NCI-H748 (cell line): ENCODE measurements at regions not wholly inside any gene's neighbourhood (a gene's known extent, or its start where the extent isn't known, plus 50 kb on each side); places are given as distances from the start of the nearest gene placed in this dataset.

Source experiments
- DNase-seq: peaks from one replicate; lab custom pipeline; 2025; ENCODE audit not compliant: unreplicated experiment; lab: John Stamatoyannopoulos, UW

DNA sequence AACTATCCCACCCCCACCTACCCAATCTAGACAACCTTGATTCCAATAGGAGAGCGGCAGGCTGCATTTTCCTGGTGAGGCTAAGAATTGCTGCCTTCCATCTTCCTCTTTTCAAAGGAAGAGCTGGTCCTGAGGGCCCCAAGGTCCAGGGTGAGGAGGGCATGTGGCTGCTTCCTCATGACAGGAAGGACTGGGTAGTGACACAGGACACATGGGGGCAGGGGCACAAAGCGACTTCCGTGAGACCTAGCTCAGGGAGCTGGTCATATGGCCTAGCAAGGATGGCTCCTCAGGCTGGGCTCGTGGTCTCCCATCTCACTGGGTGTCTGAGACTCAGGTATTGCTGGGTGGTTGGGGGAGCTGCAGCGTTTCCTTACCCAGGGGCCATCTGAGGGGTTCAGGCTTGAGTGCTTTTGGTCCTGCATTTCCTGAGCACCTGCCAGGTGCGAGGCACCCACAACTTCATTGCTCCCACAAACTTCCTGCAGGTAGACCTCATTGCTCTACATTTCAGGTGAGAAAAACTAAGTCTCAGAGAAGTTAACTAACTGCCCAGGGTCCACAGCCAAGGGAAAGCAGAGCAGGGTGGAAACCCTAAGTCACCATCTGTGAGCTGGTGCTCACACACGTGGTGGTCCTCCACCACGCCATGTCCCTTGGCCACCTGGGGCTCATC lies 160.0 kb upstream of the TLE3 start:
- DNase-seq = no peak

GRCh38 chr15:70257047-70257446 lies 159.3 kb upstream of the TLE3 start:
- no peak for DNase-seq

DNA sequence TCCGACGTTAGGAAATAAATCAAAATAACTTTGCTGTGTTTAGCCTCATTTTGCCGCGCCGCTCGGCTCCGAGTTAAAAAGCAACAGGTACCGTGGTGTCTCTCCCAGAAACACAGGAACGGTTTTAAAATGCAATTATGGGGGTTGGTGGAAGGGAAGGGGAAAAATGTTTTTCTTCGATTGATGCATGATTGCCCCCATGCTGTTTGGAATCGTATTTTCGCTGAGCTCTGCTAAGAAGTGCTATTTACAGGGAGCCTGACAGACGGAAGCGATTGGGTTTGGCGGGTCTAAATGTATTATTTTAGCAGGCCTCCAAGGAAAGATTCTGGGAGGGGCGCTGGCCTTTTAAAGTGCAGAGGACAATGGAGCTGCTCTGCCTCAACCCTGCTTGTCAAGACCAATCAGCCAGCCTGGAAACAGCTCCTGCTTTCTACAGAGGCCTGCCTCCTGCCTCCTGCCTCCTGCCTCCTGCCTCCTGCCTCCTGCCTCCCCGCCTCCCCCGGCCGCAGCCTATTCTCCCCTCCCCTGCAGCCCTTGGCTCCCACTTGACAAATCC lies 156.7 kb upstream of the TLE3 start:
- DNase-seq = peak; percentile 43

- no peak for DNase-seq
Observed at GRCh38 chr15:70253461-70254156, 155.9 kb upstream of the TLE3 start.

DNA sequence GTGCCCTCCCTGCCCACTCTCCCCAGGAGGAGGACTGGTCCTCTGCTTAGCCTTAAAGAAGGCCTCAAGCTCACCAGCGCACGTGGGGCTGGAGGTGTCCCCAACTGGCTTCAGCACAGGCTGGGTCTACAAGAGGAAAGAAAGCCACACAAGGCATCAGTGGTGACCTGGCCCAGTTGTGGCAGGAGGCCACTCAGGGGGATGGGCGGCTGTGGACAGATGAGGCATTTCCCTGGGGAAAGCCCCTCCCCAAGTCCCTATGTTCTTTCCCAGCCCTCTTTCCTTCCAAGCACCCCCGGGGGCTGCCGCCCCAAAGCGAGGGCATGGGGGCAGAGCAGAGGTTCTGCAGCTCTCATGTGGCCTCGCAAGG lies 155.2 kb upstream of the TLE3 start:
- DNase-seq = no peak

DNA sequence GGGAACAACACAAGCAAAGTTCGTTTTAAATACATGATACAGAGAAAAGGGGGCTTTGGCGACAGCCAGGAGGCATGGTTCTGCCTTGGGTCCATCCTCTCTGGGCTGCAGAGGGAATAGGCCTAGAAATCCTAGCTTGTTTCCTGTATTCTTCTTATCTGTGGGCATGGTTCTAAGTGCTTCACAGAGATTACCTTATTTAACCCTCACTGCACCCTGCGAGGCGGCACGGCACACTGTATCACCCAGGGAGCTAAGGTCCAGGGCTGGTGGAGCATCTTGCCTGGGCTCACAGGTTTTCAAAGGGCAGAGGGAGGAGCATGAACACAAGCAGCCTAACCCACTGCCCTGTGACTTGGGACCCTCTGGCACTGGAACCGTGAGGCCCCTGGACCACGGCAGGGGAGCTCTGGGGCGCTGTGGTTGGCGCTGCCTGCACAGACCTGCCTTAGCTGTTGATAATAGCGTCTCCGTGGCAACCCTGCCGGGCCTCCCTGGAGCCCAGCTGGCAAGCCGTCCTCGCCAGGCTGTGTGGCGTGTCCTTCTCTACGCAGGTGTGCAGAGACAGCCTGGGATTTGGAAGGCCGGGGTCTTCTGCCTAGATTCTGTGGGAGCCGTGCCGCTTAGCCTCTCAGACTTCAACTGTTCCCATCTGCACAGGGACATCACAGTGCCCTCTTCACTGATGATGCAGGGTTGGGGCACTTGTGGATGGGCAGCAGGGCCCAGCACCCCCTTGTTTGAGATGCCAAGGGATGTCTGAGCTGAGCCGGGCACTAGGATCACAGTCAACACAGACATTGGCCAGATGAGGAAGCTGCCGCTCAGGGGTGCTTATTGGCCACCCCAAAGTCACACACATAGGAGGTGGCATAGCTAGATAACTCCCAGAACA lies 154.6 kb upstream of the TLE3 start:
- DNase-seq = peak; percentile 82

DNA sequence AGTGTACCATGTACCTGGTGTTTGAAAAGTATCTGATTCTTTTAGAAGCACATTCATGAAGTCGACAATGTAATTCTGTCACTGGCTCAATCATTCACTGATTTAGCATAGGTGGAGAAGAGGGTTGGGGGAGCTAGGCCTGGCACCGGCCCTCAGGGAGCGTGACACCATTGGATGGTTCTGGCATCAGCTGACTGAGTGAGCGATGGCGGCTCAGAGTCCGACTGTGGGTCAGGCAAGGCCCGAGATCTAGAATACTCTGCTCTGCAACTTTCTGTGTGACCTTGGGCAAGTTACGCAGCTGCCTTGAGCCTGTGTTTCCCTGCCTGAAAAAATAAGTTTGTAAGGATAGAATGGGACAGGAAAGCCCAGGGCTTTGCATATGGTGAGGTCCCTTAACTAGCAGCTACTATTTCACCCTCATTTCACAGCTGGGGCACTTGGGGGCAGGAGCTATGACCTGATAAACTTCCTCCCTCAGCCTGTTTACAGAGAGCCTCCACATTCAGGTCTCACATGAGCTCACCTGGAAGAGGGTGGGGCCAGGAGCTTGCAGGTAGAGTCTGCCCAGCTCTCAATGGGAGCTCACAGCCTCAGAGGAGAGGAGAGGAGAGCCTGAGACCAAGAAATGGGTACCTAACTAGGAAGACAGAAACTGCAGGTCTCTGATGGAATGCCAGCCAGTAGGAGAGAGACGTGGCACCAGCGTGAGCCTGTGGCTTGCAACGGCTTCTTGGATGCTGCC lies 153.7 kb upstream of the TLE3 start:
- DNase-seq = peak; percentile 17

GRCh38 chr15:70250208-70251201 lies 152.8 kb upstream of the TLE3 start:
- no peak for DNase-seq

- no peak for DNase-seq
Observed at GRCh38 chr15:70249616-70250015, 151.9 kb upstream of the TLE3 start.

DNA sequence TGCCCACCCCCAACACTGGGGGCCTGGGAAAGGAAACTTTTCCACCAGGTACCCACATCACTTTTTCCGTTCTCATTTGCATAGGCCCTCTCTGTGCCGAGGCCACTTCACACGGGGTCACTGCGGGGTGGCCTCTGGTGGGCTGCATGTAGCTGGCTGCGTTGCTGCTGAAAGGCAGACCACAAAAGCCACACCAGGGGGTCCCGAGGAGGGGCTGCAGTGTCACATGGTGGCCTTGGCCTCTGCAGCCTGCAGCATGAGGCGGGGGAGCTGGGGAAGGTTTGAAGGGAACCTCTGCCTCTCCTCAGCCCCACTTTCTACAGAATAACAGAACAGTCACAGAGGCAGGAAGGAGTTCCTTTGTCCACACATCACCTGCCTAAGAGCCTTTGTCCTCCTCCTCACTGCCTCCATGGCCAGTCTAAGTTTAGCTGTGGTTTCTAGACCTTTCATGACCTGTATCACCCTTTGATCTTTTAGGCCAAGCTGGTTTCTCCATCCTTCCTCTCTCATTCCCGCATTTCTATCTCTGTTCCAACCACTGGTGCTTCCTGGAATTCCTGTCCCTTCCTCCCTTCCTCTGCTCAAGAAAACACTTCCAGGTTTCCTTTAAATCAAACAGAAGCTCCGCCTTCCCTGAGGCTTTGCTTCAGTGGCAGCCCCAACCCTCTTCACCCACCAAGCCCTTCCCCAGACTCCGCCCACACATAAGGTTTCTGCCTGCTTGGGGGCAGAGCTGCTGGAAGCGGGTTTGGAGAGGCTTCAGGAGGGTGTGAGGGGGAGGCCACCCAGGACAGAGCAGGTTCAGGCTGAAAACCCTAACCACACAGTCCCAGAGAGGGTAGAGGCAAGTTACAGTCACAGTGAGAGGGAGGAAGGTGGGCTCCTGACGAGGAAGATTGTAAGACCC lies 150.7 kb upstream of the TLE3 start:
- DNase-seq = peak; percentile 6

DNA sequence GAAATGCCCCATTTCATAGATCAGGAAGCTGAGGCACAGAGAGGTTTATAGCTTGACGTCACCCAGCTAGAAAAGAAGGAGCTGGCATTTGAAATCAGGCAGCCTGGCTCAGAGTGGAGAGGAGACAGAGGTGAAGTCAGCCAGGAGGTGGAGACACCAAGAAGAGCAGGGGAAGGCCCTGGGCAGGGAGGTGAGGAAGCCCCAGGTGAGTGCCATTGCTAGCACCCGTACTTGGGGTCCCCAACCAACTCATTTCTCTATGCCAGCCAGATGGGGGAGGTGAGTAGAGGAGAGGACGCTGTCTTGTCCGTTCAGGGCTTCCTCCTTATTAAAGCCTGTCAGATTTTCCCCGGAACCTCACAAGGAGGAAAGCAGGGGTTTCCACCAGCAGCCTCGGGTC lies 149.6 kb upstream of the TLE3 start:
- no peak for DNase-seq

- DNase-seq = no peak
Observed at GRCh38 chr15:70246623-70247220, 149.0 kb upstream of the TLE3 start.

DNA sequence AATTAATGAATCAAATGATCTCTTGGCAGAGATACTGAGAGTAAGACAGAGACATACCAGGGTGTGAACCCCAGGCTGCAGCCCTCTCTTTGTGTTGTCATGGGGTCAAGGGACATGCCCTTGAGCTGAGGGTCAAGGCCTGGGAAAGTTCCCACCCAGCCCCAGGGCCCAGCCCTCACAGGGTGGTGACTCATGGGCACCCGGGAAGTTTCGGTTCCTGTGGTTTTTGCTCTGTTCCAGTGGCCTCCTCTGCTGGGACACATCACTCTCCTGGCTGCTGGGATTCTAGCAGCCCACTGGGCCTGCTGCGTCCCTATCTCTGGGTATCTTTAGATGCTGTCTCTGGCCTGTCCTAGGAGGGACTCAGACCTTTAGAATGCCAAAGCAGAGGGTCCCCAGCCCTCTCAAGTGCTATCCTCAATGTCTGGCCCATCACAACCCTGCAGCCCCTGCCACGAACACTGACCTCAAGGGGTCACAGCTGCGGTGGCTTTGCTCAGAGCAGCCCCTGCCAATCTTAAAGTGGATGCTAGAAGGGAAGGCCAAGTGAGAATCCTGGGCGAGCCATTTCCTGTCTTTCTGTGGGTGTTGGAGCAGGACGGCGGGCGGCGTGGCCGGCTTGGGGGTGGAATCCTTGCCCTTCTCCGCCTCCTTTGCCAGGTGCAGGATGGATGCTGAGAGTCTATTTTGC lies 148.4 kb upstream of the TLE3 start:
- DNase-seq = no peak

DNA sequence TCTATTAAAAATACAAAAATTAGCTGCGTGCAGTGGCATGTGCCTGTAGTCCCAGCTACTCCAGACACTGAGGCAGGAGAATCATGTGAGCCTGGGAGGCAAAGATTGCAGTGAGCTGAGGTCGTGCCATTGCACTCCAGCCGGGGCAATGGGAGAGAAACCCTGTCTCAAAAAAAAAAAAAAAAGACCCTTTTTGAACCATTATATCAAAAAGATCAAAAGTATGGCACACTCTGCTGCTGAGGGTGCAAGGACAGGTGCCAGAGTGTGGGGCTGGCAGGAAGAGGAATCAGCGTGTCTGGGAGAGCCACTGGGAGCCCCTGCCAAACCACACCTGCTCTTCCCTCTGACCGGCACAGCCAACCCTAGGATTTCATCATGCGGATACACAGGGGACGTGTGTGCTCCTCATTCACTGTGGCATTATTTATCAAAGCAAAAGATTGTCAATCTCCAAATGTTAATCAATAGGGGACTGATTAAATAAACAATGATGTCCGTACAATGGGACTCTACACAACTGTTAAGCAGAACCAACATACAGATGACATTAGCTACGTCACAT lies 147.3 kb upstream of the TLE3 start:
- DNase-seq = no peak

DNA sequence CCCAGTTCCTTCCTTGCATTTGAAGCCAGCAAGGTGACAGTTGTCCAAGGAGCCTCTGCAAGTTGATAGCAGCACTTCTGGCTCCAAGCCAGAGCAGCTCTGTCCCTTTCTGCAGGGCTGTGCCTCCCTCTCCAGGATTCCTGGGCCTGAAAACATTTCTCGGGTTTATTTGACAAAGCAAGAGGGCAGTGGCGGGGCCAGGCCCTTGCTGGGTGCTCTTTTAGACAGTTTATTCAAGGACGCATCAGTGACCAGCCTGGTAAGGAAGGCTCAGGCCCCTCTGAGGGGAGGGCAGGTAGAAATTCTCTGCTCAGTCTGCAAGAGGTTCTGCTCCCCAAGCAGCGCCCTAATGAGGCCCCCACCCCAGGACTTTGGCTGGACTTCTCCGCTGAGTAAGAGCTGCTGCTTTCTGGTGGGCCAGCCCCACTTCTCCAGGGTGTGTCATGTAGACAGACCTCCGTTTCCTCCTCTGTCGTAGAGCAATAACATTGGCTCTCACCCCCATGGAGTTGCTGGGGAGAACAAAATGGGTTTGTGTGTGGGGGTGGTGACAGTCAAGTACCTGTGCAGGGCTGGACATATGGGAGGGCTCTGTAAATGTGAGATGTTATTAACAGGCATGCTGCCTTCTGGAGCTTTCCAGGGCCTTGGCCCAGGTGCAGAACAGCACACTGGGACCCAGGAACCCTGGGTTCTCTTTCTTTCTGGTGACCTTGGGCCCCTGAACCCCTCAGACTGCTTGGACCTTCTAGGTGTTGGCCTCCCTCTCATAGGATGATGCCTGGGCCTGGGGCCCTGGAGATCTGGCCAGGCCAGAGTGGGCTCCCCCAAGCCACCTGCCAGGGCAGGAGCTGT lies 146.2 kb upstream of the TLE3 start:
- DNase-seq = no peak

- no peak for DNase-seq
Observed at GRCh38 chr15:70242951-70243685, 145.4 kb upstream of the TLE3 start.
